Hematopoietic multipotent progenitor cell treated with erythropoietin and hydrocortisone succinate and interleukin-3 and kit ligand, for 17 days (in vitro differentiated cells): ENCODE measurements at regions not wholly inside any gene's neighbourhood (a gene's known extent, or its start where the extent isn't known, plus 50 kb on each side); places are given as distances from the start of the nearest gene placed in this dataset.
"Not testable (repeated sequence)": the region's sequence is repeated elsewhere in the genome, so short reads cannot be mapped to it uniquely, and the experiment has no call there.

Experiments
- DNase-seq: peaks from one replicate; pipeline ENCODE4 v3.0.0-alpha.2; 2015; ENCODE audit warnings: low spot score

DNA sequence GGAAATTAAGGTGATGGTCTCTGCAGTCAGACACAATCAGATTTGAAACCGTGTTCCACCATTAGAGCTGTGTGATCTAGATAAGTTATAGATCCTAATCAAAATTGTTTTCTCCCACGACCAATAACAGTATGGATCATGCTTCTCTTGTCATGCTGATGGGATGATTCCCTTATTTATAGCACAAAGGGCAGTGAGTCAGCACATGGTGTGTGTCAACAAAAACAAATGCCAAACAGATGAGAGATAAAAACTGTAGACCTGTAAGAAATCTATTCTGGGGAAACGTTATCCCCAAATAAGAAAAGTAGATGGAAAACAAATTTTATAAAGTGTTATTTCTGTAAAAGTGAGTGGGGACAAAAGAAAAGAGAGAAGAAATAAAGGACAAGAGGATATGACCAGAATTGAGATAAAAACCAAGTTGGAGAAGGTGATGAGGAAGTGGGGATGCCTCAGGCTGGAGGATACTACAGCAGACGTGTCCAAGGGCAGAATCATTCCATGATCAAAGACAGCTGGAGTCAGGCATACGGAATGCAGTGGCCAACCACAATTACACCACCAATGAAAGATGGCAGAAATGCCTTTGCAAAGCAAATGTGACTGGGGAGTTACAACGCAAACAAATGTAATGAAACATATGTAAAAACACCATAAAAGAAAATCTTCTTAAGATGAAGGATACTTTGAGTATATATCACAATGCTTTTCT is 377.8 kb upstream of the PRKX start:
- DNase-seq = no peak

GRCh38 chrX:4059893-4060292 is 346.4 kb upstream of the PRKX start:
- DNase-seq = no peak

- no peak for DNase-seq
Measured at GRCh38 chrX:4043951-4044350, 330.5 kb upstream of the PRKX start.

- DNase-seq = no peak
Measured at GRCh38 chrX:4035874-4036273, 322.4 kb upstream of the PRKX start.

DNA sequence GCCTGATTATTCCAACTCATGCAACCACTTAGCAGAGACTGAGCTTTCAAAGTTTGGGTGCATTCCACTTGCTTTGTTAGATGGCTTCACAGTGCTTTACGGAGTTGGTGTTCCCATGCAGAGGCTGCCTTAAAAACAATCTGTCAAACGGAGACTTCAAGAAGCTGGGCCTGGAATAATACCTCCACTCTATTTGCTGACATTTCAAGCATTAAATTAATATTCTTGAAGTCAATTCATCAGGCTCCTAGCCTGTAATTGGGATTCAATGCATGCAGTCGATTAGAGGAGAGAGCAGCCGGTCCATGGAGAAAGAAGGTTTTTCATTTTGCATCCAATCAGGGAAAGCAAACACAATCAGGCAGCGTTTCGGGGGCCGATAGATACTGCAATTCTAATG is 314.7 kb upstream of the PRKX start:
- DNase-seq = no peak

DNA sequence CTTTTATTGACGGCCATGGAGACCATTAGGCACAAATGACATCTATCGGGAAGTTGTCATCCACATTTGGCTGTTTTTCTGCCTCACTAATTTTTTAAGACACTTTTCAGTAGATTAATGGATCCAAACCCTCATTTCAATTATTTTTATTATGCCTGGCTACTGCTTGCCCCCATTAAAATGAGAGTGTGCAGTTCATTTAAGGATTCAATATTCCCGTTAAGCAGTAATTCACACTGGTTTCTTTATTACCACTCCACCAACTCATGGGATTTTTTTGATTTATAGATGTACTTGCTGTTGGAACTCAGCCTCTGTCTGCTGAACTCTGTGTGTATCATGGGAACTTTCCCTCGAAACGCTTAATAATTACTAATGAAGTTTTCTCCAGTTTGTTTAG is 291.8 kb upstream of the PRKX start:
- no peak for DNase-seq

- no peak for DNase-seq
Measured at GRCh38 chrX:4004822-4005221, 291.4 kb upstream of the PRKX start.

DNA sequence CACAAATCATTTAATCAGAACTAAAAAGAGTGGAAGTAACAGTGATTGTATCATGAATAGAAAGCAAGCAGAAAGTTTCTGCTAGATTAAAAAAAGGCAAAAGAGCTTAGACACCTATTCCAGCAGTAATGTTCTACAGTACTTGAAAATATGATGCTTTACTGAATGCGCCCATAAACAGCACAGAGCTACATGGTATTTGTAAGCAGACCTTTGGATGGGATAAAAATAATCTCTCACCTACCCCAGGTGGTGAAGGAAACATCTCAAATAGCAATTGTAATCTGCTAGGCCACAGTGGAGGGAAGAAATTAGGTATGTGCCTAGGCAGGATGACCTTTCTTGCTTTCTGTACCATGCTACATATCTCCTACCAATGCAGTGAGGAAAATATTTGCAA is 280.9 kb upstream of the PRKX start:
- DNase-seq = no peak

- no peak for DNase-seq
Measured at GRCh38 chrX:3990569-3990968, 277.1 kb upstream of the PRKX start.

DNA sequence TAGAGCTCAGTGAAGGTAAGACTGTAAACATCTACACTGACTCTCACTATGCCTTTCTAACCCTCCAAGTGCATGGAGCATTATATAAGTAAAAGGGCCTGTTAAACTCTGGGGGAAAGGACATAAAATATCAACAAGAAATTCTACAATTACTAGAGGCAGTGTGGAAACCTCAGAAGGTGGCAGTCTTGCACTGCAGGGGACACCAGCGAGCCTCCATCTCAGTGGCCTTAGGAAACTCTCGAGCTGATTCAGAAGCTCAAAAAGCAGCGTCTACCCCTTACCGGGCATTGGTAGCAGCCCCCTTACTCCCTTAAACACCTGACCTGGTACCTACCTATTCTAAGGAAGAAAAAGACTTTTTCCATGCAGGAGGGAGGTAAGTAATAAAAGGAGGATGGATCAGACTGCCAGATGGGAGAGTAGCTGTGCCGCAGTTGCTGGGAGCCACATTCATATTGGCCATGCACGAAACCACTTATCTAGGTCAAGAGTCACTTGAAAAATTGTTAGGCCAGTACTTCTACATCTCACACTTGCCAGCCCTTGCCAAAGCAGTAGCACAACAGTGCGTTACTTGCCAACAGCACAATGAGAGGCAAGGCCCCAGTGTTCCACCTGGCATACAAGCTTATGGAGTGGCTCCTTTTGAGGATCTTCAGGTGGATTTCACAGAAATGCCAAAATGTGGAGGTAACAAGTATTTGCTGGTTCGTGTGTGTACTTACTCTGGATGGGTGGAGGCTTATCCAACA is 258.8 kb upstream of the PRKX start:
- DNase-seq = not testable (repeated sequence)

GRCh38 chrX:3968749-3969148 is 255.3 kb upstream of the PRKX start:
- DNase-seq = no peak

DNA sequence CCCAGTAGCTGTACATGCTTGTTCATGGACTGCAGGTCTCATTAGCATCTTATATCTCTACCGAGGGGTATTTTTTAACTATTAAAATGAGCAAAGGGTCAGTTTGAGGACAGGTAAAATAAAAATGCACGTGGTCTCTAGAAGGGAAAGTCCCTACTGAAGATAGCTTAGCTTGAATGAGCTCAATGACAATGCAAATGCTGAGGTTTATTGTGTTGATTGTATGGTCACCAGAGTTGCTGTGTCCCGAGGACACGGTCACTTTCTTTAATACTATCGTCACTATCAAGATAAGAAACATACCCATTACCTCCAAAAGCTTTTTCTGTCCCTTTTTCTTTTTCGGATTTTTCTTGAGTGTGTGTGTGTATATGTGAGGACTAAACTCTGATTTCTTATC is 250.5 kb upstream of the PRKX start:
- no peak for DNase-seq

DNA sequence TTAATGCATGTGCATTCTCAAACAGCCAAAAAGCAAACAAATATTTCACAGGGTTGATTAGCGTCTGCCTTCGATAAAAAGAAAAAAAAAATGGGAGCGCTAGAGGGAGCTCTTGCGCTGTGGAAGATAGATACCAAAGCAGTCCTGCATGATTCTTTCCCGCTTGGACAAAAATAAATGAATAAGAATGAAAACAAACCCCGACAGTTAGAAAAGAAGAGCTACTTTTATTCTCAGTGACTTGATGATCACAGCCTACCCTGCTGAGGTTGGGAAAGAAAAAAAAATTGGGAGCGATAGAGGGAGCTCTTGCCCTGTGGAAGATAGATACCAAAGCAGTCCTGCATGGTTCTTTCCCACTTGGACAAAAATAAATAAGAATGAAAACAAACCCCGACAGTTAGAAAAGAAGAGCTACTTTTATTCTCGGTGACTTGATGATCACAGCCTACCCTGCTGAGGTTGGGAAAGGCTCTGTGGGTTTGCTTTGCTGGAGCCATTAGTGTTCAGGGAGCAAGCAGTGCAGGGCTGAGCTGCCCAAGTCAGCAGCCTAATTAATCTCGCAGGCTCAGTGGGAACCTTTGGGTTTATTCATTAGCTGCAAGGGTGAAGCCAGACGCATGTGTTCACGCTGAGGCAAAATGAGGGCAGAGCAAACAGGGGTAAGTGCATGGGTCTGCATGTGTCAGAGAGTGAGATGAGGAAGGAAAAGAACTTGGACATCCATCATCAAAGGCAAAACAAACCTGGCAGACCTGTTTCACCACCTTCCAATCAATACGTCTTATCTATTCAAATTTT is 249.3 kb upstream of the PRKX start:
- DNase-seq = no peak

DNA sequence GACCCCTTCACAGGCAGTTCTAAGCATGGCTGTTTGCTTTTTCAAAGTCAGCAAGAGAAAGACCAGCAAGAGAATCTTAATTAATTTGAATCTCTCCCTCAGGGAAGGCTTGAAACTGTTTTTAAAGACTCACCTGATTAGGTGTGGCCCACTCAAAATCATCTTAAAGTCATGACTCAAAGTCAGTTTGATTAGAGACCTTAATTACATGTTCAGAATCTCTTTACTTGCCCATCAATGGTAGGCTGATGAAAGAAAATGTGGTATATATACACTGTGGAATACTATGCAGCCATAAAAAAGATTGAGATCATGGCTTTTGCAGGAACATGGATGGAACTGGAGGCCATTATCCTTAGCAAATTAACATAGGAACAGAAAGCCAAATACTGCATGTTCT is 247.5 kb upstream of the PRKX start:
- no peak for DNase-seq

DNA sequence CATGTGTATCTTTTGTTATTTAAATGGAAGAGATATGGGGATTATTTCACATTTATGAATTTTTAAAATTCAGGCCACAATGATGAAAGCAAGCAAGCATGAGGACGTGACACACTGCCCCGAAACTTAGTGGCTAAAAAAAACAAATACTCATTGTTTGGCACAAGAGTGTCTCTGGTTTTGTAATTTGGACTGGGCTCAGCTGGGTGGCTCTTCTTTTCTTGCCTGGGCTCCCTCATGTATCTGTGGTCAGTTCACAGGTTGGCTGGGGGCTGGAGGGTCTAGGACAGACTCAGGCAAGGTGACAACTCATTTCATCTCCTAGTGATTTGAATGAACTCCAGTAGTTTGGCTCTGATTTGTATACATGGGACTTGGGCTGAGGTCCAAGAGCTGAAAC is 238.4 kb upstream of the PRKX start:
- DNase-seq = no peak

GRCh38 chrX:3950373-3950772 is 236.9 kb upstream of the PRKX start:
- DNase-seq = no peak

DNA sequence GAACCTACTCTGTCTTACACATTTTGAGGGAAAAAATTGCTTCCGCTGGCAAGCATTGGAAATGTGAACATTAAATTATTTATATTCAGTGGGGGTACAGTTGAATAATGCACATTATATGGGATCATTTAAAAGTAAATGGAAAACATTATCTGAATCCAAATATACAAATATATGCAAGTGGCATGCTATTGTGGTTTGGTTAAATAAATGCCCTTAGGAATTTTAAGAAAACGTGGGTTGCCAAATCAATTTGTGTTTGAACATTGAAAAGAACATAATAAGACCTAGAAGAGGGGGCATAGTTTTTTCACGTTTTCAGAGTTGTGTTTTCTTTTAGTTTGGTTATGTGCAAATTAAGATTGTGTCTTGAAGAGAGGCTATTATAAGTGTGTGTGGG is 230.5 kb upstream of the PRKX start:
- DNase-seq = no peak

- no peak for DNase-seq
Measured at GRCh38 chrX:3940000-3940610, 226.7 kb upstream of the PRKX start.

- DNase-seq = no peak
Measured at GRCh38 chrX:3938587-3938986, 225.1 kb upstream of the PRKX start.

DNA sequence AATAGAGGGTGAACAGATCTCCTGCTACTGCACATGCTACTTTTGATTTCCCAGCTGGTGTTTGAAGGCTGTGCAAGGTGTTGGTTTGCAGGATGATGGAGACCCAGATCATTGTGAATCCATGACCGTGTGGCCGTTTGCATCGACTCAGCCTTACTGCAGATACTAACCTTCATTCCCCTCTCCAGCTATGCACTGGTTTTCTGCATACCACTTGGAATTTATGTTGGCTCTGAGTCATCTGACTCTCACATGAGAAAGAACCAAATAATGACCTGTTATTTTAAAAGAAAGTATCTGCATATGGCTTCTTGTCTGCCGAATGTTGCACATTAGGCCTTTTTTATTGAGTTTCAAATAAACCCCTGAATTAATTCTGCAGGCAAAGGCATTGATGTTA is 221.7 kb upstream of the PRKX start:
- DNase-seq = not testable (repeated sequence)

- not testable (repeated sequence) for DNase-seq
Measured at GRCh38 chrX:3920424-3921017, 207.1 kb upstream of the PRKX start.
